ENCODE measurements at regions not wholly inside any gene's neighbourhood (a gene's known extent, or its start where the extent isn't known, plus 50 kb on each side); places are given as distances from the start of the nearest gene placed in this dataset.

- no peak for TF ChIP-seq CTCF (IDR thresholded peaks at IDR 0.05)
- TF ChIP-seq POLR2AphosphoS5 (IDR thresholded peaks at IDR 0.05): no peak
- TF ChIP-seq POLR2A (IDR thresholded peaks at IDR 0.05): no peak
Observed at GRCh38 chr6:132087391-132087790, 136.2 kb upstream of the CCN2 start.
